C4-2B (cell line): ENCODE measurements at regions not wholly inside any gene's neighbourhood (a gene's known extent, or its start where the extent isn't known, plus 50 kb on each side); places are given as distances from the start of the nearest gene placed in this dataset.

Source experiments
- CTCF ChIP-seq: fragments of 450-650 bp; conservative IDR thresholded peaks from 2 replicates; pipeline ENCODE4 v1.5.1; 2017; ENCODE audit warnings: mild to moderate bottlenecking
- ZFX ChIP-seq: fragments of 450-650 bp; IDR thresholded peaks from 2 replicates; pipeline ENCODE4 v1.6.1; 2017

DNA sequence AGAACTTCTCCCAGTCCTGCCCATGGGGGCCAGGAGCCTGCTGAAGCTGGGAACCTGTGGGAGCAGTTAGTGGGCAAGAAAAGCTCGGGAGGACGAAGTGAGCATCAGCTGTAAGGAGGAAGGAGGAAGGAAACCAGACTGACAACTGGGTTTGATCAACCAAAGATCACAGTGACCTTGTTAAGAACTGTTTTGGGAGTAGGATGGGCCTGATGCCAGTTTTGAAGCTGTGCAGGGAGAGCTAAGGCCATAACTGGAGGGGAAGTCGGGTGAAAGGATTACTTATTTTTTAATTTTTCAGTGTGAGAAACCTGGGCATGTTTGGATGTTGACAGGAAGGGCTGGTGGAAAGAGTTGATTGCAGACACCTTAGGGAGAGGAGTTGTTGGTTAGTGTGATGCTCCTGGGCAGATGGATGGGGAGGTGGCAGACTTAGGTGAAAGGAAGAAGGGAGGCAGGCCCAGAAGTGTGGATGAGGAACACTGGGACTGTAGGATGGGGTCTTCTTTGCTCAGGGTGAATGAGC lies 58.3 kb upstream of the KLF4 start:
- TF ChIP-seq CTCF (no peak), ZFX (no peak)
